DOHH2 (cell line): ENCODE measurements at regions not wholly inside any gene's neighbourhood (a gene's known extent, or its start where the extent isn't known, plus 50 kb on each side); places are given as distances from the start of the nearest gene placed in this dataset.

Experiments used
- H3F3A ChIP-seq: fragments of 200-600 bp; sonication (generic), shearing (Covaris generic); 2 replicates; pipeline ENCODE4 v1.6.0; 2016; ENCODE audit warnings: antibody characterized with exemption, mild to moderate bottlenecking; ENCODE audit not compliant: control insufficient read depth, insufficient read depth
- H3K27ac ChIP-seq: fragments of 200-600 bp; sonication (generic); 2 replicates; pipeline ENCODE4 v1.5.1; 2014; ENCODE audit warnings: low read depth, mild to moderate bottlenecking, low read length, moderate library complexity
- H3K27me3 ChIP-seq: fragments of 200-600 bp; sonication (generic); 2 replicates; pipeline ENCODE4 v1.6.1; 2014; ENCODE audit warnings: mild to moderate bottlenecking, low read length, mixed read lengths; ENCODE audit not compliant: control insufficient read depth
- H3K36me3 ChIP-seq: fragments of 200-600 bp; sonication (generic); 2 replicates; pipeline ENCODE4 v1.6.1; 2014; ENCODE audit warnings: mild to moderate bottlenecking, low read length, moderate library complexity, mixed read lengths; ENCODE audit not compliant: control insufficient read depth
- H3K4me1 ChIP-seq: fragments of 200-600 bp; sonication (generic); 2 replicates; pipeline ENCODE4 v1.6.1; 2014; ENCODE audit warnings: mild to moderate bottlenecking, low read length, mixed read lengths; ENCODE audit not compliant: control insufficient read depth
- H3K4me2 ChIP-seq: fragments of 200-600 bp; sonication (generic); 2 replicates; pipeline ENCODE4 v1.6.0; 2014; ENCODE audit warnings: mild to moderate bottlenecking, low read length, moderate library complexity
- H3K4me3 ChIP-seq: fragments of 200-600 bp; sonication (generic); 2 replicates; pipeline ENCODE4 v1.5.1; 2014; ENCODE audit warnings: mild to moderate bottlenecking, low read length, mixed read lengths
- H3K79me2 ChIP-seq: fragments of 200-600 bp; sonication (generic); 2 replicates; pipeline ENCODE4 v1.6.1; 2014; ENCODE audit warnings: mild to moderate bottlenecking, low read length, mixed read lengths; ENCODE audit not compliant: control insufficient read depth
- H3K9me2 ChIP-seq: fragments of 200-600 bp; sonication (generic); replicated peaks from 2 replicates; pipeline ENCODE4 v1.6.1; 2014; ENCODE audit warnings: mild to moderate bottlenecking, low read length, mixed read lengths; ENCODE audit not compliant: control insufficient read depth
- H3K9me3 ChIP-seq: fragments of 200-600 bp; sonication (generic); 2 replicates; pipeline ENCODE4 v1.6.1; 2014; ENCODE audit warnings: antibody characterized with exemption, low read length, mixed read lengths; ENCODE audit not compliant: control insufficient read depth, insufficient read depth
- H4K20me1 ChIP-seq: fragments of 200-600 bp; sonication (generic); 2 replicates; pipeline ENCODE4 v1.6.0; 2014; ENCODE audit warnings: low read depth, mild to moderate bottlenecking, antibody characterized with exemption, low read length, moderate library complexity; ENCODE audit not compliant: control insufficient read depth, insufficient read depth
- EZH2phosphoT487 ChIP-seq: fragments of 200-600 bp; sonication (generic); IDR thresholded peaks from 2 replicates; pipeline ENCODE4 v1.6.1; 2017; ENCODE audit warnings: borderline replicate concordance, mild to moderate bottlenecking, antibody characterized with exemption, low read length, moderate library complexity, mixed read lengths
- TF ChIP-seq, protein P1 (sequence below): fragments of 200-600 bp; sonication (generic); IDR thresholded peaks from one replicate; pipeline ENCODE4 v1.5.1; 2014; ENCODE audit warnings: antibody characterized with exemption, mild to moderate bottlenecking, low read depth, low read length; ENCODE audit not compliant: poor library complexity, severe bottlenecking

DNA sequence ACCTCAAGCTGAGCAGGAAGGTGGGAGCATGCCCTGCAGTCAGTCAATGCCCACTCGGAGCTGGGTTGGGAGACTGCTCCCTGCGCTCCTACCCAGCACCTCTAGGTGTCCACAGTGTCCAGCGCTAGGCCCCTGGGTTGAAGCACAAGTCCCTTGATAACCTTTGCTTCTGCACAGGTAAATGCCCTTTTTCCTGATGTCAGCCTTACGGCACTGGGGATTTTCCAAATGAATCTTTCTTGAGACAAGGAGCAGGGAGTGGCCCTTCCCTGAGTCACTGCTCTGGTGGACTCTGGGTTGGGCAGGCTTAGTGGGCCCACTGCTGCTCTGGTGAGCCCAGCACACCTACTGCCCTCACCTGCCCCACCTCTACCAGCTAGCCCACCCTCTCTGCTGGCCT lies 61.9 kb upstream of the OPN4 start:
- no peaks in the 10 kb centered on the region for H3K4me1 ChIP-seq
- H3K27ac ChIP-seq = no peak overlapping the region
- TF ChIP-seq EZH2phosphoT487 = no peak
- TF ChIP-seq, protein P1, sequence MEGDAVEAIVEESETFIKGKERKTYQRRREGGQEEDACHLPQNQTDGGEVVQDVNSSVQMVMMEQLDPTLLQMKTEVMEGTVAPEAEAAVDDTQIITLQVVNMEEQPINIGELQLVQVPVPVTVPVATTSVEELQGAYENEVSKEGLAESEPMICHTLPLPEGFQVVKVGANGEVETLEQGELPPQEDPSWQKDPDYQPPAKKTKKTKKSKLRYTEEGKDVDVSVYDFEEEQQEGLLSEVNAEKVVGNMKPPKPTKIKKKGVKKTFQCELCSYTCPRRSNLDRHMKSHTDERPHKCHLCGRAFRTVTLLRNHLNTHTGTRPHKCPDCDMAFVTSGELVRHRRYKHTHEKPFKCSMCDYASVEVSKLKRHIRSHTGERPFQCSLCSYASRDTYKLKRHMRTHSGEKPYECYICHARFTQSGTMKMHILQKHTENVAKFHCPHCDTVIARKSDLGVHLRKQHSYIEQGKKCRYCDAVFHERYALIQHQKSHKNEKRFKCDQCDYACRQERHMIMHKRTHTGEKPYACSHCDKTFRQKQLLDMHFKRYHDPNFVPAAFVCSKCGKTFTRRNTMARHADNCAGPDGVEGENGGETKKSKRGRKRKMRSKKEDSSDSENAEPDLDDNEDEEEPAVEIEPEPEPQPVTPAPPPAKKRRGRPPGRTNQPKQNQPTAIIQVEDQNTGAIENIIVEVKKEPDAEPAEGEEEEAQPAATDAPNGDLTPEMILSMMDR = no peak
- no peak overlapping the region for H3K4me3 ChIP-seq
- no peaks in the 10 kb centered on the region for H3K9me3 ChIP-seq
- H3K27me3 ChIP-seq = no peaks in the 10 kb centered on the region
- no peaks in the 10 kb centered on the region for H3K79me2 ChIP-seq
- H4K20me1 ChIP-seq = no peaks in the 10 kb centered on the region
- H3F3A ChIP-seq = no peaks in the 10 kb centered on the region
- H3K4me2 ChIP-seq = no peak overlapping the region
- no peaks in the 10 kb centered on the region for H3K36me3 ChIP-seq
- H3K9me2 ChIP-seq = no peaks in the 10 kb centered on the region

GRCh38 chr10:86594535-86594934 lies 59.8 kb upstream of the OPN4 start:
- Histone ChIP-seq H4K20me1 (no peaks in the 10 kb centered on the region), H3K4me3 (no peak overlapping the region), H3F3A (no peaks in the 10 kb centered on the region), H3K79me2 (no peaks in the 10 kb centered on the region), H3K9me3 (no peaks in the 10 kb centered on the region), H3K36me3 (no peaks in the 10 kb centered on the region), H3K27me3 (no peaks in the 10 kb centered on the region), H3K4me1 (no peaks in the 10 kb centered on the region), H3K4me2 (no peak overlapping the region), H3K9me2 (no peaks in the 10 kb centered on the region), H3K27ac (no peak overlapping the region)
- no peak for TF ChIP-seq EZH2phosphoT487

- Histone ChIP-seq H3K4me3 (no peak overlapping the region), H3K9me2 (no peaks in the 10 kb centered on the region), H3K27me3 (no peaks in the 10 kb centered on the region; the same call in 1 of the 2 replicates), H3F3A (no peaks in the 10 kb centered on the region), H3K4me1 (no peaks in the 10 kb centered on the region), H4K20me1 (no peaks in the 10 kb centered on the region), H3K9me3 (no peaks in the 10 kb centered on the region), H3K79me2 (no peaks in the 10 kb centered on the region), H3K4me2 (no peak overlapping the region), H3K36me3 (no peaks in the 10 kb centered on the region), H3K27ac (no peak overlapping the region)
- TF ChIP-seq, protein P1 = no peak
- TF ChIP-seq EZH2phosphoT487 = no peak
These were observed 58.9 kb upstream of the OPN4 start for GRCh38 chr10:86595496-86595895.

- Histone ChIP-seq H3F3A (no peaks in the 10 kb centered on the region), H3K27ac (no peak overlapping the region), H3K36me3 (no peaks in the 10 kb centered on the region), H3K9me3 (no peaks in the 10 kb centered on the region), H4K20me1 (no peaks in the 10 kb centered on the region), H3K79me2 (no peaks in the 10 kb centered on the region), H3K4me1 (no peaks in the 10 kb centered on the region), H3K9me2 (no peaks in the 10 kb centered on the region), H3K27me3 (no peaks in the 10 kb centered on the region; the same call in 1 of the 2 replicates), H3K4me2 (no peak overlapping the region), H3K4me3 (no peak overlapping the region)
- TF ChIP-seq EZH2phosphoT487 = no peak
- TF ChIP-seq, protein P1 = no peak
These were observed 58.1 kb upstream of the OPN4 start for GRCh38 chr10:86596266-86596665.
